ENCODE measurements at regions not wholly inside any gene's neighbourhood (a gene's known extent, or its start where the extent isn't known, plus 50 kb on each side); places are given as distances from the start of the nearest gene placed in this dataset.

GRCh38 chr15:96088650-96089049 is 241.8 kb upstream of the NR2F2 start:
- Histone ChIP-seq H3K9ac (ENCODE audit: low read depth in 1 of 2, low read length in 2 of 2) (no peak overlapping the region), H3K4me3 (ENCODE audit: low read depth in 1 of 2, low read length in 2 of 2) (no peak overlapping the region), H3K4me1 (ENCODE audit: control insufficient read depth in 1 of 2, insufficient read depth in 2 of 2, low read length in 2 of 2) (peaks cover 0 to 5% of the 10 kb centered on the region in 2 donors), H3K36me3 (ENCODE audit: control insufficient read depth in 1 of 2, insufficient read depth in 2 of 2, low read length in 2 of 2) (no peaks in the 10 kb centered on the region), H3K27me3 (ENCODE audit: control insufficient read depth in 1 of 2, insufficient read depth in 2 of 2, low read length in 2 of 2) (peaks cover 0 to 3% of the 10 kb centered on the region in 2 donors), H3K9me3 (ENCODE audit: control insufficient read depth in 1 of 2, low read length in 2 of 2) (no peaks in the 10 kb centered on the region), H3K27ac (ENCODE audit: low read depth, low read length) (no peak overlapping the region)

- no peak overlapping the region for H3K4me3 ChIP-seq (ENCODE audit: low read depth in 1 of 2, low read length in 2 of 2)
- H3K4me1 ChIP-seq (ENCODE audit: control insufficient read depth in 1 of 2, insufficient read depth in 2 of 2, low read length in 2 of 2) = peaks cover 0 to 5% of the 10 kb centered on the region in 2 donors
- H3K36me3 ChIP-seq (ENCODE audit: control insufficient read depth in 1 of 2, insufficient read depth in 2 of 2, low read length in 2 of 2) = no peaks in the 10 kb centered on the region
- H3K27ac ChIP-seq (ENCODE audit: low read depth, low read length) = no peak overlapping the region
- H3K9me3 ChIP-seq (ENCODE audit: control insufficient read depth in 1 of 2, low read length in 2 of 2) = no peaks in the 10 kb centered on the region
- peaks cover 0 to 3% of the 10 kb centered on the region in 2 donors for H3K27me3 ChIP-seq (ENCODE audit: control insufficient read depth in 1 of 2, insufficient read depth in 2 of 2, low read length in 2 of 2)
- H3K9ac ChIP-seq (ENCODE audit: low read depth in 1 of 2, low read length in 2 of 2) = no peak overlapping the region
Measured at GRCh38 chr15:96089405-96090058, 241.0 kb upstream of the NR2F2 start.

GRCh38 chr15:96092186-96092585 is 238.3 kb upstream of the NR2F2 start:
- Histone ChIP-seq H3K27me3 (ENCODE audit: control insufficient read depth in 1 of 2, insufficient read depth in 2 of 2, low read length in 2 of 2) (peaks cover 0 to 3% of the 10 kb centered on the region in 2 donors), H3K4me3 (ENCODE audit: low read depth in 1 of 2, low read length in 2 of 2) (no peak overlapping the region), H3K9ac (ENCODE audit: low read depth in 1 of 2, low read length in 2 of 2) (no peak overlapping the region), H3K36me3 (ENCODE audit: control insufficient read depth in 1 of 2, insufficient read depth in 2 of 2, low read length in 2 of 2) (no peaks in the 10 kb centered on the region), H3K9me3 (ENCODE audit: control insufficient read depth in 1 of 2, low read length in 2 of 2) (no peaks in the 10 kb centered on the region), H3K27ac (ENCODE audit: low read depth, low read length) (no peak overlapping the region), H3K4me1 (ENCODE audit: control insufficient read depth in 1 of 2, insufficient read depth in 2 of 2, low read length in 2 of 2) (peaks cover 0 to 5% of the 10 kb centered on the region in 2 donors)

GRCh38 chr15:96093063-96093462 is 237.4 kb upstream of the NR2F2 start:
- Histone ChIP-seq H3K4me3 (ENCODE audit: low read depth in 1 of 2, low read length in 2 of 2) (no peak overlapping the region), H3K4me1 (ENCODE audit: control insufficient read depth in 1 of 2, insufficient read depth in 2 of 2, low read length in 2 of 2) (peaks cover 0 to 5% of the 10 kb centered on the region in 2 donors), H3K9me3 (ENCODE audit: control insufficient read depth in 1 of 2, low read length in 2 of 2) (no peaks in the 10 kb centered on the region), H3K27ac (ENCODE audit: low read depth, low read length) (no peak overlapping the region), H3K36me3 (ENCODE audit: control insufficient read depth in 1 of 2, insufficient read depth in 2 of 2, low read length in 2 of 2) (no peaks in the 10 kb centered on the region), H3K9ac (ENCODE audit: low read depth in 1 of 2, low read length in 2 of 2) (no peak overlapping the region), H3K27me3 (ENCODE audit: control insufficient read depth in 1 of 2, insufficient read depth in 2 of 2, low read length in 2 of 2) (peaks cover 0 to 3% of the 10 kb centered on the region in 2 donors)

DNA sequence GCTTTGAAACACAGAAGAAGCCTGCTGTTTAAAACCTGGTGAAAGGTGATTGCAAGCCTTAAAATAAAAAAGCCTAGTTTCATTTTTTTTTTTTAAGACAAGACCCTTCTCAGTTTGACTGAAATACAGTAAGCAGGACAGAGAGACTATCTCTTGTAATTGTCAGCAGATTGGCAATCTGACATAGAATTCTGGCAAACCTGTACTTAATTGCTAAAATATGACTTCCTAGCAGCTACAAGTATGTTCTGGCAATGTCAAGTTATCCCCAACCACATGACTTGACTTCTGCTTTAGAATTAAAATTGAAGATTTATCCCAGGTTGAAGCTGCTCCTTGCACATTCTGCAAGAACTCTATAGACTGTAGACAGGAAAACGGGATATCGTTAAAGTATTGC is 232.8 kb upstream of the NR2F2 start:
- Histone ChIP-seq H3K36me3 (ENCODE audit: control insufficient read depth in 1 of 2, insufficient read depth in 2 of 2, low read length in 2 of 2) (no peaks in the 10 kb centered on the region), H3K27ac (ENCODE audit: low read depth, low read length) (no peak overlapping the region), H3K9ac (ENCODE audit: low read depth in 1 of 2, low read length in 2 of 2) (no peak overlapping the region), H3K4me1 (ENCODE audit: control insufficient read depth in 1 of 2, insufficient read depth in 2 of 2, low read length in 2 of 2) (no peaks in the 10 kb centered on the region), H3K9me3 (ENCODE audit: control insufficient read depth in 1 of 2, low read length in 2 of 2) (no peaks in the 10 kb centered on the region), H3K4me3 (ENCODE audit: low read depth in 1 of 2, low read length in 2 of 2) (no peak overlapping the region), H3K27me3 (ENCODE audit: control insufficient read depth in 1 of 2, insufficient read depth in 2 of 2, low read length in 2 of 2) (no peaks in the 10 kb centered on the region)

- Histone ChIP-seq H3K27me3 (ENCODE audit: control insufficient read depth in 1 of 2, insufficient read depth in 2 of 2, low read length in 2 of 2) (no peaks in the 10 kb centered on the region), H3K4me1 (ENCODE audit: control insufficient read depth in 1 of 2, insufficient read depth in 2 of 2, low read length in 2 of 2) (no peaks in the 10 kb centered on the region), H3K36me3 (ENCODE audit: control insufficient read depth in 1 of 2, insufficient read depth in 2 of 2, low read length in 2 of 2) (no peaks in the 10 kb centered on the region), H3K9me3 (ENCODE audit: control insufficient read depth in 1 of 2, low read length in 2 of 2) (no peaks in the 10 kb centered on the region), H3K9ac (ENCODE audit: low read depth in 1 of 2, low read length in 2 of 2) (no peak overlapping the region), H3K4me3 (ENCODE audit: low read depth in 1 of 2, low read length in 2 of 2) (no peak overlapping the region), H3K27ac (ENCODE audit: low read depth, low read length) (no peak overlapping the region)
Measured at GRCh38 chr15:96102631-96103030, 227.9 kb upstream of the NR2F2 start.

DNA sequence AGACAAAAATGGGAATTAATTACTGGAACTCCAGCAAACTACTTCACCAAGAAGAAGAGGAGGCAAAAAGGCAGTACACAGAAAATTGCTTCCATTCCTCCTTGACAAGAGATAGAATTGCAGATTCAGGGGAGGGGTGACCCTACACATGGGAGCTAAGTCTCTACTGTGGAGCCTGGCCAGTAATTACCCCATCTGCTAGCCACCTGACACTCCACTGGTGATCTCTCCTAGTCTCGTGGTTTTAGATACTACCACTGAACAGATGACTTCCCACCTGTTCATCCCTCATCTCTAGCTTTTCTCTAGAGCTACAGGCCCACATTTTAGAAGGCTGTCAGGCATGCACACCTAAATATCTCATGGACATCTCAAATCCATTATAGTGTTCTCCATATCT is 224.3 kb upstream of the NR2F2 start:
- Histone ChIP-seq H3K9me3 (ENCODE audit: control insufficient read depth in 1 of 2, low read length in 2 of 2) (no peaks in the 10 kb centered on the region), H3K4me3 (ENCODE audit: low read depth in 1 of 2, low read length in 2 of 2) (no peak overlapping the region), H3K27ac (ENCODE audit: low read depth, low read length) (no peak overlapping the region), H3K36me3 (ENCODE audit: control insufficient read depth in 1 of 2, insufficient read depth in 2 of 2, low read length in 2 of 2) (no peaks in the 10 kb centered on the region), H3K27me3 (ENCODE audit: control insufficient read depth in 1 of 2, insufficient read depth in 2 of 2, low read length in 2 of 2) (no peaks in the 10 kb centered on the region), H3K9ac (ENCODE audit: low read depth in 1 of 2, low read length in 2 of 2) (no peak overlapping the region), H3K4me1 (ENCODE audit: control insufficient read depth in 1 of 2, insufficient read depth in 2 of 2, low read length in 2 of 2) (no peaks in the 10 kb centered on the region)

- Histone ChIP-seq H3K27me3 (ENCODE audit: control insufficient read depth in 1 of 2, insufficient read depth in 2 of 2, low read length in 2 of 2) (no peaks in the 10 kb centered on the region), H3K4me1 (ENCODE audit: control insufficient read depth in 1 of 2, insufficient read depth in 2 of 2, low read length in 2 of 2) (no peaks in the 10 kb centered on the region), H3K27ac (ENCODE audit: low read depth, low read length) (no peak overlapping the region), H3K9me3 (ENCODE audit: control insufficient read depth in 1 of 2, low read length in 2 of 2) (no peaks in the 10 kb centered on the region), H3K4me3 (ENCODE audit: low read depth in 1 of 2, low read length in 2 of 2) (no peak overlapping the region), H3K9ac (ENCODE audit: low read depth in 1 of 2, low read length in 2 of 2) (no peak overlapping the region), H3K36me3 (ENCODE audit: control insufficient read depth in 1 of 2, insufficient read depth in 2 of 2, low read length in 2 of 2) (no peaks in the 10 kb centered on the region)
Measured at GRCh38 chr15:96106628-96107027, 223.9 kb upstream of the NR2F2 start.

DNA sequence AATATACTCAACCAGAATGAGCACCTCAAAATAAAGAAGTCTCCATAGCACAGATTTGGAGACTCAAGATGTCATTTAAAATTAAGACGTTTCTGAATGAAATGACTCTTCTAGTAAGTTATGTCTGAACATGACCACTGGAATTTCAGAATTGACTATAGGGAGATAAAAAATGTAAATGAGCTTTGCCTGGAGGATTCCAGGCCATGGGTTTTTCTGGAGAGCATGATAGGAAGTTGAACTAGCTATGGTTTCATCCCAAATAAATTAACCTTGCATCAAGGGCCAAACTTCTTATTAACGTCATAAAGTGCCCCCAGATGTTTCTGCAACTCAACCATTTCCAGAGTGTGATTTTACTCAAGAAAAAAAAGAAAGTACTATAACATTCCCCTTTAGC is 222.6 kb upstream of the NR2F2 start:
- H3K9me3 ChIP-seq (ENCODE audit: control insufficient read depth in 1 of 2, low read length in 2 of 2) = no peaks in the 10 kb centered on the region
- H3K36me3 ChIP-seq (ENCODE audit: control insufficient read depth in 1 of 2, insufficient read depth in 2 of 2, low read length in 2 of 2) = no peaks in the 10 kb centered on the region
- no peaks in the 10 kb centered on the region for H3K27me3 ChIP-seq (ENCODE audit: control insufficient read depth in 1 of 2, insufficient read depth in 2 of 2, low read length in 2 of 2)
- H3K9ac ChIP-seq (ENCODE audit: low read depth in 1 of 2, low read length in 2 of 2) = no peak overlapping the region
- no peak overlapping the region for H3K27ac ChIP-seq (ENCODE audit: low read depth, low read length)
- H3K4me1 ChIP-seq (ENCODE audit: control insufficient read depth in 1 of 2, insufficient read depth in 2 of 2, low read length in 2 of 2) = no peaks in the 10 kb centered on the region
- no peak overlapping the region for H3K4me3 ChIP-seq (ENCODE audit: low read depth in 1 of 2, low read length in 2 of 2)

DNA sequence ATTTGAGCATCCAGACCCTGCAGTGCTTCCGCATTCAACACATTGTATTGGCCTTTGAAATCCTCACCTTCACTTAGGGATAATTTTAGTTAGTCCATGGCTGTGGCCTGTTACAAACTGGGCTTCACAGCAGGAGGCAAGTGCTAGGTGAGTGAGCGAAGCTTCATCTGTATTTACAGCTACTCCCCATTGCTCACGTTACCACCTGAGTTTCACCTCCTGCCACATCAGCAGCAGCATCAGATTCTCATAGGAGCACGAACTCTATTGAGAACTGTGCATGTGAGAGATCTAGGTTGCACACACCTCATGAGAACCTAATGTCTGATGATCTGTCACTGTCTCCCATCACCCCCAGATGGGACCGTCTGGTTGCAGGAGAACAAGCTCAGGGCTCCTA is 222.1 kb upstream of the NR2F2 start:
- no peak overlapping the region for H3K27ac ChIP-seq (ENCODE audit: low read depth, low read length)
- H3K36me3 ChIP-seq (ENCODE audit: control insufficient read depth in 1 of 2, insufficient read depth in 2 of 2, low read length in 2 of 2) = no peaks in the 10 kb centered on the region
- H3K4me1 ChIP-seq (ENCODE audit: control insufficient read depth in 1 of 2, insufficient read depth in 2 of 2, low read length in 2 of 2) = no peaks in the 10 kb centered on the region
- no peak overlapping the region for H3K4me3 ChIP-seq (ENCODE audit: low read depth in 1 of 2, low read length in 2 of 2)
- no peaks in the 10 kb centered on the region for H3K9me3 ChIP-seq (ENCODE audit: control insufficient read depth in 1 of 2, low read length in 2 of 2)
- no peaks in the 10 kb centered on the region for H3K27me3 ChIP-seq (ENCODE audit: control insufficient read depth in 1 of 2, insufficient read depth in 2 of 2, low read length in 2 of 2)
- no peak overlapping the region for H3K9ac ChIP-seq (ENCODE audit: low read depth in 1 of 2, low read length in 2 of 2)

DNA sequence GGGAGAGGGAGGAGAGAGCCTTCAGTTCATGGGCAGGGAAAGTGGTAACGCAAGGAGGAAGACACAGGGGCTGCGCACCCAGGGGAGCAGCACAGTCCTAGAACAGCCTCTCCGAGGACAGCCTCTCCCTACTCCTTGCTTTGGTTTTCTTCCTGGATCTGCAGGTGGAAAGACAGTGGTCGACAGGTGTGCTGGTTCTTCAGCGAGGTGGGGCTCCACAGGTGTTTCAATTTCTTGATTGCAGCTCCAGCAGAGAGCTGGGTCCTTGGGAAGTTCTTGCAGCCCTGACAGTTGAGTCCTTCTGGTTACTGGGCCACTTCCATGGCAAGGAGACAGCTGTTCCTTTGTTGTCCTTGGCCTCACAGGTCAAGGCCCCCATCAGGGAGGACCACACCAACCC is 220.7 kb upstream of the NR2F2 start:
- H3K36me3 ChIP-seq (ENCODE audit: control insufficient read depth in 1 of 2, insufficient read depth in 2 of 2, low read length in 2 of 2) = no peaks in the 10 kb centered on the region
- H3K27me3 ChIP-seq (ENCODE audit: control insufficient read depth in 1 of 2, insufficient read depth in 2 of 2, low read length in 2 of 2) = no peaks in the 10 kb centered on the region
- H3K4me1 ChIP-seq (ENCODE audit: control insufficient read depth in 1 of 2, insufficient read depth in 2 of 2, low read length in 2 of 2) = no peaks in the 10 kb centered on the region
- H3K27ac ChIP-seq (ENCODE audit: low read depth, low read length) = no peak overlapping the region
- H3K4me3 ChIP-seq (ENCODE audit: low read depth in 1 of 2, low read length in 2 of 2) = no peak overlapping the region
- H3K9ac ChIP-seq (ENCODE audit: low read depth in 1 of 2, low read length in 2 of 2) = no peak overlapping the region
- no peaks in the 10 kb centered on the region for H3K9me3 ChIP-seq (ENCODE audit: control insufficient read depth in 1 of 2, low read length in 2 of 2)

All from duodenal mucosa (tissue), 2 donors.